IMR-90 (cell line): ENCODE measurements at regions not wholly inside any gene's neighbourhood (a gene's known extent, or its start where the extent isn't known, plus 50 kb on each side); places are given as distances from the start of the nearest gene placed in this dataset.

ENCODE experiments used
- ATAC-seq: fragments of 200-7000 bp; cut with Tn5 transposase; 2 replicates; pipeline ENCODE4 v1.9.1; 2020; ENCODE audit warnings: low read depth, mild to moderate bottlenecking, moderate library complexity
- BruUV-seq: library from RNA; stranded (reverse); fragments of 400-500 nt; replicated peaks from 2 replicates; lab custom pipeline; 2021; lab: Mats Ljungman, UMichigan
- CTCF ChIA-PET: fragments of 300-600 bp; formaldehyde crosslinking; extraction: SDS; loops from one replicate; lab custom pipeline; 2021; ENCODE audit warnings: antibody characterized with exemption; lab: Yijun Ruan, JAX
- POLR2A ChIA-PET: fragments of 300-600 bp; sonication (Branson Sonifier 250); formaldehyde crosslinking; loops from one replicate; lab custom pipeline; 2022; ENCODE audit warnings: antibody characterized with exemption; ENCODE audit not compliant: unreplicated experiment; lab: Charles Lee
- DNase-seq: peaks from one replicate; pipeline ENCODE4 v3.0.0; 2013
- H2AFZ ChIP-seq: replicated peaks from 2 replicates; pipeline ENCODE3; 2013; ENCODE audit warnings: low read length, mild to moderate bottlenecking; ENCODE audit not compliant: poor library complexity
- H2AK5ac ChIP-seq: 2 replicates; pipeline ENCODE4 v1.6.1; 2013; ENCODE audit warnings: low read depth, low read length, inconsistent platforms
- H2AK9ac ChIP-seq: replicated peaks from 2 replicates; pipeline ENCODE3; 2013; ENCODE audit warnings: mild to moderate bottlenecking, low read depth, low read length, moderate library complexity; ENCODE audit not compliant: poor library complexity
- H2BK120ac ChIP-seq: 2 replicates; pipeline ENCODE4 v1.6.1; 2013; ENCODE audit warnings: low read depth, low read length, inconsistent platforms
- H2BK15ac ChIP-seq: 3 replicates; pipeline ENCODE4 v1.6.1; 2013; ENCODE audit warnings: low read depth, low read length, inconsistent platforms
- H2BK20ac ChIP-seq: 2 replicates; pipeline ENCODE4 v1.6.1; 2013; ENCODE audit warnings: low read depth, mild to moderate bottlenecking, inconsistent platforms, low read length, moderate library complexity
- H2BK5ac ChIP-seq: 2 replicates; pipeline ENCODE4 v1.6.1; 2013; ENCODE audit warnings: mild to moderate bottlenecking, low read depth, low read length, inconsistent platforms; ENCODE audit not compliant: poor library complexity, severe bottlenecking
- H3K14ac ChIP-seq: replicated peaks from 2 replicates; pipeline ENCODE4 v1.6.1; 2013; ENCODE audit warnings: low read depth, low read length, inconsistent platforms
- H3K18ac ChIP-seq: 2 replicates; pipeline ENCODE4 v1.6.1; 2013; ENCODE audit warnings: low read depth, low read length, control low read depth
- H3K23ac ChIP-seq: 2 replicates; pipeline ENCODE4 v1.6.1; 2013; ENCODE audit warnings: low read depth, low read length, inconsistent platforms
- H3K27ac ChIP-seq: 2 replicates; pipeline ENCODE4 v1.5.1; 2013; ENCODE audit warnings: mild to moderate bottlenecking, control low read depth, low read length; ENCODE audit not compliant: insufficient read depth
- H3K27me3 ChIP-seq: 2 replicates; pipeline ENCODE4 v1.6.1; 2013; ENCODE audit warnings: low read length; ENCODE audit not compliant: control insufficient read depth, insufficient read depth
- H3K36me3 ChIP-seq: 2 replicates; pipeline ENCODE4 v1.6.1; 2013; ENCODE audit warnings: low read length, mixed read lengths; ENCODE audit not compliant: control insufficient read depth, insufficient read depth
- H3K4ac ChIP-seq: 2 replicates; pipeline ENCODE4 v1.6.1; 2013; ENCODE audit warnings: low read depth, low read length, inconsistent platforms
- H3K4me1 ChIP-seq: 2 replicates; pipeline ENCODE4 v1.6.1; 2013; ENCODE audit warnings: low read length, mixed read lengths; ENCODE audit not compliant: control insufficient read depth, insufficient read depth
- H3K4me2 ChIP-seq: 2 replicates; pipeline ENCODE4 v1.6.1; 2013; ENCODE audit warnings: low read depth, mild to moderate bottlenecking, control low read depth, low read length, moderate library complexity
- H3K4me3 ChIP-seq: 2 replicates; pipeline ENCODE4 v1.5.1; 2013; ENCODE audit warnings: low read depth, mild to moderate bottlenecking, control low read depth, low read length, moderate library complexity; ENCODE audit not compliant: insufficient read depth
- H3K56ac ChIP-seq: 2 replicates; pipeline ENCODE4 v1.6.1; 2013; ENCODE audit warnings: low read length, inconsistent platforms; ENCODE audit not compliant: insufficient read depth; ENCODE audit errors: extremely low read depth
- H3K79me1 ChIP-seq, 2 experiments: 2 replicates each; pipeline ENCODE4 v1.6.1; 2013; ENCODE audit warnings: low read length in 2 of 2, inconsistent platforms in 1 of 2, low read depth in 1 of 2
- H3K9ac ChIP-seq: 2 replicates; pipeline ENCODE4 v1.6.1; 2013; ENCODE audit warnings: low read depth, low read length, control low read depth
- H3K9me1 ChIP-seq: 2 replicates; pipeline ENCODE4 v1.6.1; 2013; ENCODE audit warnings: low read length, inconsistent platforms; ENCODE audit not compliant: insufficient read depth
- H3K9me3 ChIP-seq: 2 replicates; pipeline ENCODE4 v1.6.1; 2013; ENCODE audit warnings: low read length; ENCODE audit not compliant: control insufficient read depth, insufficient read depth
- H4K20me1 ChIP-seq: 2 replicates; pipeline ENCODE4 v1.6.1; 2013; ENCODE audit warnings: low read length, inconsistent platforms; ENCODE audit not compliant: insufficient read depth
- H4K5ac ChIP-seq: 2 replicates; pipeline ENCODE4 v1.6.1; 2013; ENCODE audit warnings: mild to moderate bottlenecking, low read depth, low read length, control low read depth
- H4K8ac ChIP-seq, 2 experiments: 2 replicates each; pipeline ENCODE4 v1.6.1; 2013; ENCODE audit warnings: low read depth in 2 of 2, low read length in 2 of 2, control low read depth in 1 of 2, inconsistent platforms in 1 of 2
- H4K91ac ChIP-seq: 2 replicates; pipeline ENCODE4 v1.6.1; 2013; ENCODE audit warnings: low read depth, low read length, inconsistent platforms; ENCODE audit not compliant: insufficient read depth
- BHLHE40 ChIP-seq: fragments of 150-350 bp; IDR thresholded peaks from 2 replicates; pipeline ENCODE4 v1.6.1; 2016; ENCODE audit warnings: mild to moderate bottlenecking, low read depth, low read length
- CEBPB ChIP-seq: IDR thresholded peaks from 2 replicates; pipeline ENCODE4 v1.6.1; 2012; ENCODE audit warnings: low read depth, low read length, improper control_type of control experiment
- CHD1 ChIP-seq: IDR thresholded peaks from 2 replicates; pipeline ENCODE4 v1.6.1; 2012; ENCODE audit warnings: low read depth, low read length, improper control_type of control experiment
- FOS ChIP-seq: fragments of 150-350 bp; IDR thresholded peaks from 2 replicates; pipeline ENCODE4 v1.6.1; 2016; ENCODE audit warnings: low read depth, low read length
- MAFK ChIP-seq: IDR thresholded peaks from 2 replicates; pipeline ENCODE4 v1.6.1; 2012; ENCODE audit warnings: low read depth, low read length, improper control_type of control experiment
- MAZ ChIP-seq: IDR thresholded peaks from 2 replicates; pipeline ENCODE4 v1.6.1; 2012; ENCODE audit warnings: low read depth, mild to moderate bottlenecking, low read length, improper control_type of control experiment, moderate library complexity, borderline replicate concordance
- MXI1 ChIP-seq: IDR thresholded peaks from 2 replicates; pipeline ENCODE4 v1.6.1; 2012; ENCODE audit warnings: low read depth, mild to moderate bottlenecking, low read length, moderate library complexity, borderline replicate concordance
- NFE2L2 ChIP-seq: fragments of 150-350 bp; IDR thresholded peaks from 2 replicates; pipeline ENCODE4 v1.6.1; 2016; ENCODE audit warnings: low read depth, mild to moderate bottlenecking, low read length
- POLR2A ChIP-seq: IDR thresholded peaks from 2 replicates; pipeline ENCODE4 v1.6.1; 2012; ENCODE audit warnings: mild to moderate bottlenecking, low read depth, low read length
- RAD21 ChIP-seq: IDR thresholded peaks from 2 replicates; pipeline ENCODE4 v1.6.1; 2012; ENCODE audit warnings: low read length, improper control_type of control experiment
- RCOR1 ChIP-seq: IDR thresholded peaks from 2 replicates; pipeline ENCODE4 v1.6.1; 2012; ENCODE audit warnings: mild to moderate bottlenecking, low read length, improper control_type of control experiment; ENCODE audit not compliant: insufficient replicate concordance
- RFX5 ChIP-seq: IDR thresholded peaks from 2 replicates; pipeline ENCODE4 v1.8.0; 2012; ENCODE audit warnings: low read depth, mild to moderate bottlenecking, low read length, moderate library complexity
- SMC3 ChIP-seq: fragments of 150-350 bp; IDR thresholded peaks from 2 replicates; pipeline ENCODE4 v1.6.1; 2016; ENCODE audit warnings: low read depth, mild to moderate bottlenecking, antibody characterized with exemption, low read length, moderate library complexity
- WGBS, 2 experiments: methylation state at CpG; one replicate each; pipeline versions ENCODE4 v1.1.5 to v1.1.7; 2013; ENCODE audit warnings: missing lambda C conversion rate in 2 of 2; ENCODE audit not compliant: insufficient read length in 1 of 2; ENCODE audit errors: extremely low coverage in 2 of 2; 5-methylcytosine and 5-hydroxymethylcytosine counted together
- dilution Hi-C: fragments of 300-500 bp; cut with HindIII; formaldehyde crosslinking; loops from one replicate; pipeline ENCODE4 v1.14.3; 2018; ENCODE audit warnings: low sequenced_read_pairs; ENCODE audit not compliant: unreplicated experiment
- in situ Hi-C: fragments of 300-500 bp; cut with MboI; formaldehyde crosslinking; loops from 3 replicates; pipeline ENCODE4 v1.14.3; 2019; ENCODE audit warnings: low sequenced_read_pairs, inconsistent platforms, mixed read lengths
- intact Hi-C: fragments of 100-400 bp; cut with micrococcal nuclease; formaldehyde crosslinking; loops from 2 replicates; pipeline ENCODE4 v1.10.0; 2022
- TF ChIP-seq, protein P1 (sequence below): conservative IDR thresholded peaks from 2 replicates; pipeline ENCODE4 v1.5.1; 2012; ENCODE audit warnings: mild to moderate bottlenecking, low read depth, low read length, improper control_type of control experiment
- TF ChIP-seq, protein P2 (sequence below): fragments of 150-350 bp; IDR thresholded peaks from 2 replicates; pipeline ENCODE4 v1.6.1; 2017; ENCODE audit warnings: mild to moderate bottlenecking, antibody characterized with exemption, low read length, low read depth
- TF ChIP-seq, protein P3 (sequence below): fragments of 150-350 bp; IDR thresholded peaks from 2 replicates; pipeline ENCODE4 v1.6.1; 2016; ENCODE audit warnings: low read depth, mild to moderate bottlenecking, low read length, moderate library complexity, borderline replicate concordance

DNA sequence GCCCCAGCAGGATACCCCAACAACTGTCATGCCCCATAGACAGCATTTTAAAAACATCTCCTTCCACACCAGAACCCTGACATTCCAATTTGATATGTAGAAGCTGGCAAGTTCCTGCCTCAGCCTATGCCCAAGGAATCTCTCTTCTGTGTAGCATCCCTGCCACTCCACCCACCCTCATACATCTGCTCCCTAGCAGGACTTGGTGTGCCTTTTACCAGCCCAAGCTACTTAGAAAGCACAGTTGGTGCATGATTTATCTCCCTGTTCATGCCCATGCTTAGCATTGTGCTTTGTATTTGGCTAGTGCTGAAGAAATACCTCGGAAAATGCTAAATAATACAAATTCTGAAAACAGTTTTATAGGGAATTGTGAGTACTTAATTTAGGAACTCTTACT is 236.9 kb upstream of the HES1 start:
- H3K18ac ChIP-seq: no peak overlapping the region
- CTCF ChIA-PET: no interaction called here
- no peak overlapping the region for H4K91ac ChIP-seq
- H3K14ac ChIP-seq: no peak overlapping the region
- no peak overlapping the region for H2BK120ac ChIP-seq
- no peak overlapping the region for H3K27ac ChIP-seq
- H3K56ac ChIP-seq: no peak overlapping the region
- intact Hi-C loops (no loop called here), dilution Hi-C loops (no loop called here), in situ Hi-C loops (no loop called here)
- no peak overlapping the region for H3K4ac ChIP-seq
- H2AK9ac ChIP-seq: no peak overlapping the region
- H4K20me1 ChIP-seq: no peaks in the 10 kb centered on the region
- H3K4me3 ChIP-seq: no peak overlapping the region
- no peaks in the 10 kb centered on the region for H3K36me3 ChIP-seq
- no peak overlapping the region for H2BK5ac ChIP-seq
- H3K4me2 ChIP-seq: no peak overlapping the region
- no CpG with 5 or more reads among the region's 1 CpG for WGBS, 2 experiments
- TF ChIP-seq, protein P1, sequence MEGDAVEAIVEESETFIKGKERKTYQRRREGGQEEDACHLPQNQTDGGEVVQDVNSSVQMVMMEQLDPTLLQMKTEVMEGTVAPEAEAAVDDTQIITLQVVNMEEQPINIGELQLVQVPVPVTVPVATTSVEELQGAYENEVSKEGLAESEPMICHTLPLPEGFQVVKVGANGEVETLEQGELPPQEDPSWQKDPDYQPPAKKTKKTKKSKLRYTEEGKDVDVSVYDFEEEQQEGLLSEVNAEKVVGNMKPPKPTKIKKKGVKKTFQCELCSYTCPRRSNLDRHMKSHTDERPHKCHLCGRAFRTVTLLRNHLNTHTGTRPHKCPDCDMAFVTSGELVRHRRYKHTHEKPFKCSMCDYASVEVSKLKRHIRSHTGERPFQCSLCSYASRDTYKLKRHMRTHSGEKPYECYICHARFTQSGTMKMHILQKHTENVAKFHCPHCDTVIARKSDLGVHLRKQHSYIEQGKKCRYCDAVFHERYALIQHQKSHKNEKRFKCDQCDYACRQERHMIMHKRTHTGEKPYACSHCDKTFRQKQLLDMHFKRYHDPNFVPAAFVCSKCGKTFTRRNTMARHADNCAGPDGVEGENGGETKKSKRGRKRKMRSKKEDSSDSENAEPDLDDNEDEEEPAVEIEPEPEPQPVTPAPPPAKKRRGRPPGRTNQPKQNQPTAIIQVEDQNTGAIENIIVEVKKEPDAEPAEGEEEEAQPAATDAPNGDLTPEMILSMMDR: no peak
- TF ChIP-seq, protein P2, sequence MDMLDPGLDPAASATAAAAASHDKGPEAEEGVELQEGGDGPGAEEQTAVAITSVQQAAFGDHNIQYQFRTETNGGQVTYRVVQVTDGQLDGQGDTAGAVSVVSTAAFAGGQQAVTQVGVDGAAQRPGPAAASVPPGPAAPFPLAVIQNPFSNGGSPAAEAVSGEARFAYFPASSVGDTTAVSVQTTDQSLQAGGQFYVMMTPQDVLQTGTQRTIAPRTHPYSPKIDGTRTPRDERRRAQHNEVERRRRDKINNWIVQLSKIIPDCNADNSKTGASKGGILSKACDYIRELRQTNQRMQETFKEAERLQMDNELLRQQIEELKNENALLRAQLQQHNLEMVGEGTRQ: no peak
- TF ChIP-seq RFX5 (no peak), RCOR1 (no peak), NFE2L2 (no peak), CEBPB (no peak), MXI1 (no peak), SMC3 (no peak), POLR2A (no peak), FOS (no peak), BHLHE40 (no peak), MAZ (no peak), MAFK (no peak), CHD1 (no peak), RAD21 (no peak)
- TF ChIP-seq, protein P3, sequence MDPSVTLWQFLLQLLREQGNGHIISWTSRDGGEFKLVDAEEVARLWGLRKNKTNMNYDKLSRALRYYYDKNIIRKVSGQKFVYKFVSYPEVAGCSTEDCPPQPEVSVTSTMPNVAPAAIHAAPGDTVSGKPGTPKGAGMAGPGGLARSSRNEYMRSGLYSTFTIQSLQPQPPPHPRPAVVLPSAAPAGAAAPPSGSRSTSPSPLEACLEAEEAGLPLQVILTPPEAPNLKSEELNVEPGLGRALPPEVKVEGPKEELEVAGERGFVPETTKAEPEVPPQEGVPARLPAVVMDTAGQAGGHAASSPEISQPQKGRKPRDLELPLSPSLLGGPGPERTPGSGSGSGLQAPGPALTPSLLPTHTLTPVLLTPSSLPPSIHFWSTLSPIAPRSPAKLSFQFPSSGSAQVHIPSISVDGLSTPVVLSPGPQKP: no peak
- DNase-seq (no peak), ATAC-seq (no peak)
- H3K9ac ChIP-seq: no peak overlapping the region
- POLR2A ChIA-PET: no interaction called here
- BruUV-seq: no TSS peak
- H4K5ac ChIP-seq: no peak overlapping the region
- H2AFZ ChIP-seq: no peak overlapping the region
- H3K9me1 ChIP-seq: no peaks in the 10 kb centered on the region
- H2BK20ac ChIP-seq: no peak overlapping the region
- no peak overlapping the region for H3K23ac ChIP-seq
- H4K8ac ChIP-seq: no peak overlapping the region
- H2AK5ac ChIP-seq: no peak overlapping the region
- H3K9me3 ChIP-seq: no peaks in the 10 kb centered on the region
- no peaks in the 10 kb centered on the region for H3K4me1 ChIP-seq
- H3K27me3 ChIP-seq: peaks cover 46% of the 10 kb centered on the region
- H3K79me1 ChIP-seq: no peaks in the 10 kb centered on the region
- no peak overlapping the region for H2BK15ac ChIP-seq
